ENCODE measurements at regions not wholly inside any gene's neighbourhood (a gene's known extent, or its start where the extent isn't known, plus 50 kb on each side); places are given as distances from the start of the nearest gene placed in this dataset.

DNA sequence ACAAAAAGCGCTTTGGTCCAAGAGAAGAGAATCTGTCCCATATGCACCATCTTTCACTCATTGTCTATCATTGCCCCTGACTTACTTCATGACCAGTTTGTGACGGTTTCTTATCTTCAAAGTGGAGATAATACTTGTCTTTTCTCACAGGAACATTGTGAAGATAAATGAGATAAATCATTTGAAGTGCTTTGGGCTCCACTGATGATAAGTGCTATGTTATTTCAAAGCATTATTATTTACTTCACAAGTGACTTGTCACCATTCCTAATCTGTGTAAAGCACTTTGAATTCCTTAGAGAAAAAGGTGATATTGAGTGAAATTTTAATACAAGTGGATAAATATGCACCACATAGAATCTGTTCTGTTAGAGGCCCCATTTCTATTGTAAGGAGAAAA is 731.6 kb upstream of the PTBP2 start:
- dilution Hi-C loops (cut with MboI; ENCODE audit: extremely low pct_ligation_motif_present, low sequenced_read_pairs): no loop called here
- Histone ChIP-seq H3K4me1 (ENCODE audit: control insufficient read depth, extremely low read depth, insufficient read depth, low read length) (no peaks in the 10 kb centered on the region), H3K27me3 (ENCODE audit: control insufficient read depth, extremely low read depth, insufficient read depth, low read length) (no peaks in the 10 kb centered on the region), H3K9me1 (ENCODE audit: control insufficient read depth, extremely low read depth, insufficient read depth, low read length) (no peaks in the 10 kb centered on the region), H3K27ac (ENCODE audit: control insufficient read depth, insufficient read depth, low read length) (no peak overlapping the region), H3K4me3 (ENCODE audit: control insufficient read depth in 2 of 3, extremely low read depth in 1 of 3, insufficient read depth in 2 of 3, low read depth in 1 of 3, low read length in 3 of 3) (no peak overlapping the region), H3K9me3 (ENCODE audit: control insufficient read depth, low read depth, low read length) (no peaks in the 10 kb centered on the region), H3K79me2 (ENCODE audit: control insufficient read depth, insufficient read depth, low read length) (no peaks in the 10 kb centered on the region), H3K9ac (ENCODE audit: control insufficient read depth, extremely low read depth, insufficient read depth, low read length) (no peak overlapping the region), H4K20me1 (ENCODE audit: control insufficient read depth, extremely low read depth, insufficient read depth, low read length) (no peaks in the 10 kb centered on the region), H3K4me2 (ENCODE audit: control insufficient read depth, extremely low read depth, insufficient read depth, low read depth, low read length) (no peak overlapping the region), H2AFZ (ENCODE audit: control insufficient read depth, low read length) (no peak overlapping the region), H3K36me3 (ENCODE audit: control insufficient read depth in 2 of 2, extremely low read depth in 1 of 2, insufficient read depth in 2 of 2, low read length in 2 of 2) (no peaks in the 10 kb centered on the region)
- DNase-seq (ENCODE audit: low read depth, low spot score) (no peak), FAIRE-seq (no peak)
- TF ChIP-seq, protein P1, sequence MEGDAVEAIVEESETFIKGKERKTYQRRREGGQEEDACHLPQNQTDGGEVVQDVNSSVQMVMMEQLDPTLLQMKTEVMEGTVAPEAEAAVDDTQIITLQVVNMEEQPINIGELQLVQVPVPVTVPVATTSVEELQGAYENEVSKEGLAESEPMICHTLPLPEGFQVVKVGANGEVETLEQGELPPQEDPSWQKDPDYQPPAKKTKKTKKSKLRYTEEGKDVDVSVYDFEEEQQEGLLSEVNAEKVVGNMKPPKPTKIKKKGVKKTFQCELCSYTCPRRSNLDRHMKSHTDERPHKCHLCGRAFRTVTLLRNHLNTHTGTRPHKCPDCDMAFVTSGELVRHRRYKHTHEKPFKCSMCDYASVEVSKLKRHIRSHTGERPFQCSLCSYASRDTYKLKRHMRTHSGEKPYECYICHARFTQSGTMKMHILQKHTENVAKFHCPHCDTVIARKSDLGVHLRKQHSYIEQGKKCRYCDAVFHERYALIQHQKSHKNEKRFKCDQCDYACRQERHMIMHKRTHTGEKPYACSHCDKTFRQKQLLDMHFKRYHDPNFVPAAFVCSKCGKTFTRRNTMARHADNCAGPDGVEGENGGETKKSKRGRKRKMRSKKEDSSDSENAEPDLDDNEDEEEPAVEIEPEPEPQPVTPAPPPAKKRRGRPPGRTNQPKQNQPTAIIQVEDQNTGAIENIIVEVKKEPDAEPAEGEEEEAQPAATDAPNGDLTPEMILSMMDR (optimal IDR thresholded peaks at IDR 0.05 in 1 of 3, IDR thresholded peaks at IDR 0.05 in 1 of 3, conservative IDR thresholded peaks at IDR 0.05 in 1 of 3; ENCODE audit: extremely low read depth in 1 of 3, insufficient read depth in 2 of 3, low read length in 3 of 3): no peak
- TF ChIP-seq EZH2 (IDR thresholded peaks at IDR 0.05; ENCODE audit: low read length): no peak

DNA sequence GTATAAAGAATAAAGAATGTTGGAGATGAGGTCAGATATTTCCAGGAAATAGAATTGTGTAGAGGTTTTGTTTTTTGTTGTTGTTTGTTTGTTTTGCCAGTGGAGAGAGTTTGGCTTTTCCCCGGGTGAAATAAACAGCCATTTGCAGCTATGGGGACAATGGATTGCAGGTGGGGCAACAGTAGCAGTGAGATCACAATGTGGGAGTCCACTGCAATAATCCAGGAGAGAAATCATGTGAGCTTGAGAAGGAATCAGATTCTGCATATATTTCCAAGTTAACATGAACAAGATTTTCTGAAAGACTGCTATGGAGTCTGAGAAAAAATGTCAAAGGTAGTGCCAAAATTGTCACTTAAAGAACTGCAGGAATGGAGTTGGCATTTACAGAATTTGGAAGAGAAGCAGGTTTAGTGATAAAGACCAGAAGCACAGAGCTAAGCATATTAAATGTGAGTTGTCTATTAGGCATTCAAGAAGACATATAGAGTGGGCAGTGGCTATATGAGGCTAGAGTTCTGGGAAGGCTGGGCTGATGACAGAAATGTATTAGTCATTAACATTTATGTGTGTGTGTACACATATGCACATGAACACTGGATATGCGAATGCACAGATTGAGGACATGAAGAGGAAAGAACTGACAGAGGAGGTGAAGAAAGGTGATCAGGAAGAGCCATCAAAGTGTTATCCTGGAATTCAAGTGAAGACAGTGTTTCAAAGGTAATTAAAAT is 729.6 kb upstream of the PTBP2 start:
- no peak overlapping the region for H3K4me2 ChIP-seq (ENCODE audit: control insufficient read depth, extremely low read depth, insufficient read depth, low read depth, low read length)
- no peaks in the 10 kb centered on the region for H3K9me1 ChIP-seq (ENCODE audit: control insufficient read depth, extremely low read depth, insufficient read depth, low read length)
- no peaks in the 10 kb centered on the region for H4K20me1 ChIP-seq (ENCODE audit: control insufficient read depth, extremely low read depth, insufficient read depth, low read length)
- no peak for FAIRE-seq
- no peaks in the 10 kb centered on the region for H3K27me3 ChIP-seq (ENCODE audit: control insufficient read depth, extremely low read depth, insufficient read depth, low read length)
- no peak for TF ChIP-seq EZH2 (IDR thresholded peaks at IDR 0.05; ENCODE audit: low read length)
- TF ChIP-seq, protein P1 (optimal IDR thresholded peaks at IDR 0.05 in 1 of 3, IDR thresholded peaks at IDR 0.05 in 1 of 3, conservative IDR thresholded peaks at IDR 0.05 in 1 of 3; ENCODE audit: extremely low read depth in 1 of 3, insufficient read depth in 2 of 3, low read length in 3 of 3): no peak
- dilution Hi-C loops (cut with MboI; ENCODE audit: extremely low pct_ligation_motif_present, low sequenced_read_pairs): no loop called here
- H3K4me1 ChIP-seq (ENCODE audit: control insufficient read depth, extremely low read depth, insufficient read depth, low read length): no peaks in the 10 kb centered on the region
- H3K79me2 ChIP-seq (ENCODE audit: control insufficient read depth, insufficient read depth, low read length): no peaks in the 10 kb centered on the region
- no peak overlapping the region for H2AFZ ChIP-seq (ENCODE audit: control insufficient read depth, low read length)
- no peak overlapping the region for H3K9ac ChIP-seq (ENCODE audit: control insufficient read depth, extremely low read depth, insufficient read depth, low read length)
- no peak for DNase-seq (ENCODE audit: low read depth, low spot score)
- no peaks in the 10 kb centered on the region for H3K36me3 ChIP-seq (ENCODE audit: control insufficient read depth in 2 of 2, extremely low read depth in 1 of 2, insufficient read depth in 2 of 2, low read length in 2 of 2)
- H3K9me3 ChIP-seq (ENCODE audit: control insufficient read depth, low read depth, low read length): no peaks in the 10 kb centered on the region
- no peak overlapping the region for H3K27ac ChIP-seq (ENCODE audit: control insufficient read depth, insufficient read depth, low read length)
- no peak overlapping the region for H3K4me3 ChIP-seq (ENCODE audit: control insufficient read depth in 2 of 3, extremely low read depth in 1 of 3, insufficient read depth in 2 of 3, low read depth in 1 of 3, low read length in 3 of 3)

Measured in keratinocyte (primary cell).